ENCODE measurements at regions not wholly inside any gene's neighbourhood (a gene's known extent, or its start where the extent isn't known, plus 50 kb on each side); places are given as distances from the start of the nearest gene placed in this dataset.

GRCh38 chr2:185436787-185437372 lies 301.7 kb upstream of the FSIP2 start:
- no peak for TF ChIP-seq CTCF (IDR thresholded peaks at IDR 0.05; ENCODE audit: borderline replicate concordance, extremely low read depth, insufficient read depth)
- Histone ChIP-seq H3K4me1 (ENCODE audit: control insufficient read depth in 2 of 3, insufficient read depth in 2 of 3, low read depth in 1 of 3, low read length in 3 of 3) (no peaks in the 10 kb centered on the region), H3K27me3 (ENCODE audit: control insufficient read depth, insufficient read depth, low read length) (no peaks in the 10 kb centered on the region), H3K4me3 (ENCODE audit: low read length in 3 of 3) (no peak overlapping the region), H3K36me3 (ENCODE audit: control insufficient read depth in 2 of 3, insufficient read depth in 3 of 3, low read length in 3 of 3) (no peaks in the 10 kb centered on the region), H3K27ac (ENCODE audit: low read depth in 2 of 2, low read length in 2 of 2) (no peak overlapping the region), H3K9ac (ENCODE audit: low read length in 3 of 3) (no peak overlapping the region), H3K9me3 (ENCODE audit: control insufficient read depth in 2 of 3, insufficient read depth in 1 of 3, low read length in 3 of 3) (no peaks in the 10 kb centered on the region)
- intact Hi-C loops (cut with DNase I), result no loop called here
- DNase-seq (no peak), FAIRE-seq (no peak)

GRCh38 chr2:185441486-185442005 lies 297.1 kb upstream of the FSIP2 start:
- intact Hi-C loops (cut with DNase I), result no loop called here
- FAIRE-seq, result no peak

GRCh38 chr2:185456517-185456916 lies 282.1 kb upstream of the FSIP2 start:
- intact Hi-C loops (cut with DNase I), result no loop called here
- no peaks in the 10 kb centered on the region for H3K27me3 ChIP-seq (ENCODE audit: control insufficient read depth, insufficient read depth, low read length)
- no peaks in the 10 kb centered on the region for H3K36me3 ChIP-seq (ENCODE audit: control insufficient read depth in 2 of 3, insufficient read depth in 3 of 3, low read length in 3 of 3)
- H3K27ac ChIP-seq (ENCODE audit: low read depth in 2 of 2, low read length in 2 of 2), result no peak overlapping the region
- no peak overlapping the region for H3K4me3 ChIP-seq (ENCODE audit: low read length in 3 of 3)
- H3K9me3 ChIP-seq (ENCODE audit: control insufficient read depth in 2 of 3, insufficient read depth in 1 of 3, low read length in 3 of 3), result no peaks in the 10 kb centered on the region
- no peak for TF ChIP-seq CTCF (IDR thresholded peaks at IDR 0.05; ENCODE audit: borderline replicate concordance, extremely low read depth, insufficient read depth)
- DNase-seq (no peak), FAIRE-seq (no peak)
- H3K4me1 ChIP-seq (ENCODE audit: control insufficient read depth in 2 of 3, insufficient read depth in 2 of 3, low read depth in 1 of 3, low read length in 3 of 3), result no peaks in the 10 kb centered on the region
- no peak overlapping the region for H3K9ac ChIP-seq (ENCODE audit: low read length in 3 of 3)

More at GRCh38 chr2:185441486-185442005, 297.1 kb upstream of the FSIP2 start:
- DNase-seq, result no peak
- no peak overlapping the region for H3K27ac ChIP-seq (ENCODE audit: low read depth in 2 of 2, low read length in 2 of 2)
- no peak for TF ChIP-seq CTCF (IDR thresholded peaks at IDR 0.05; ENCODE audit: borderline replicate concordance, extremely low read depth, insufficient read depth)
- H3K9me3 ChIP-seq (ENCODE audit: control insufficient read depth in 2 of 3, insufficient read depth in 1 of 3, low read length in 3 of 3), result no peaks in the 10 kb centered on the region
- H3K9ac ChIP-seq (ENCODE audit: low read length in 3 of 3), result no peak overlapping the region
- no peaks in the 10 kb centered on the region for H3K36me3 ChIP-seq (ENCODE audit: control insufficient read depth in 2 of 3, insufficient read depth in 3 of 3, low read length in 3 of 3)
- no peaks in the 10 kb centered on the region for H3K4me1 ChIP-seq (ENCODE audit: control insufficient read depth in 2 of 3, insufficient read depth in 2 of 3, low read depth in 1 of 3, low read length in 3 of 3)
- no peak overlapping the region for H3K4me3 ChIP-seq (ENCODE audit: low read length in 3 of 3)
- H3K27me3 ChIP-seq (ENCODE audit: control insufficient read depth, insufficient read depth, low read length), result no peaks in the 10 kb centered on the region

GRCh38 chr2:185463481-185463880 lies 275.1 kb upstream of the FSIP2 start:
- no peak for DNase-seq
- FAIRE-seq, result no peak
- Histone ChIP-seq H3K27ac (ENCODE audit: low read depth in 2 of 2, low read length in 2 of 2) (no peak overlapping the region), H3K36me3 (ENCODE audit: control insufficient read depth in 2 of 3, insufficient read depth in 3 of 3, low read length in 3 of 3) (no peaks in the 10 kb centered on the region), H3K9ac (ENCODE audit: low read length in 3 of 3) (no peak overlapping the region), H3K27me3 (ENCODE audit: control insufficient read depth, insufficient read depth, low read length) (no peaks in the 10 kb centered on the region), H3K9me3 (ENCODE audit: control insufficient read depth in 2 of 3, insufficient read depth in 1 of 3, low read length in 3 of 3) (peaks cover 0 to 7% (median 0%) of the 10 kb centered on the region in 3 donors), H3K4me3 (ENCODE audit: low read length in 3 of 3) (no peak overlapping the region), H3K4me1 (ENCODE audit: control insufficient read depth in 2 of 3, insufficient read depth in 2 of 3, low read depth in 1 of 3, low read length in 3 of 3) (no peaks in the 10 kb centered on the region)
- intact Hi-C loops (cut with DNase I), result no loop called here
- no peak for TF ChIP-seq CTCF (IDR thresholded peaks at IDR 0.05; ENCODE audit: borderline replicate concordance, extremely low read depth, insufficient read depth)

Data from kidney (tissue), 13 donors.